ENCODE measurements at regions not wholly inside any gene's neighbourhood (a gene's known extent, or its start where the extent isn't known, plus 50 kb on each side); places are given as distances from the start of the nearest gene placed in this dataset.

DNA sequence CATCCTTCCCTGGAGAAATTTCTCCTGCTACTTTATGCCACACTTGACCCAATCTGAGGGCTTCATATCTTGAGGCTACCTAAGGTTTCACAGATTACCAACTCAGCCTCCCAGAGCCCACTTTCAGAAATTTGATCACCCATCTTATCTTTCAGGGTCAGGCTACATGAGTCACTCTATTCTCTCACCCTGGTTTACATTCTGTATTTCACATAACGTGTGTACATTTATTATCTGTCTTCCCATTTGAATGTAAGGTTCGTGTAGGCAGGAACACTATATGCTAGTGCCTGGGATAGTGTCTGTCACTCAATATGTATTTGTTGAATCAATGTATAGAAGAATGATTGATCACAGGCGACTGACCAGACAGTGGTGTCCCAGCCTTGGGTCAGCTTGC is 124.8 kb downstream of the UBE2U start:
- ChIA-PET CTCF (no interaction called here), POLR2A (no interaction called here)
- Mint-ChIP-seq H3K9me3 (peaks cover 5% of the 10 kb centered on the region; the same call in 1 of the 2 replicates), H3K27ac (no peak overlapping the region), H3K27me3 (ENCODE audit: low read depth) (0 out of 2 replicates have a peak, but pooled peaks cover 4% of the 10 kb centered on the region), H3K36me3 (no peaks in the 10 kb centered on the region), H3K4me1 (peaks cover 21% of the 10 kb centered on the region), H3K4me3 (no peak overlapping the region)
- TF ChIP-seq GRHL2 (CRISPR knock-in tag; IDR thresholded peaks at IDR 0.05; ENCODE audit: insufficient replicate concordance, severe bottlenecking) (no peak), CREB1 (CRISPR knock-in tag; IDR thresholded peaks at IDR 0.05) (no peak), ZNF219 (CRISPR knock-in tag; IDR thresholded peaks at IDR 0.05; ENCODE audit: borderline replicate concordance) (no peak), IRF2 (CRISPR knock-in tag; IDR thresholded peaks at IDR 0.05; ENCODE audit: borderline replicate concordance, low read depth) (no peak)
- TF ChIP-seq, protein P1, sequence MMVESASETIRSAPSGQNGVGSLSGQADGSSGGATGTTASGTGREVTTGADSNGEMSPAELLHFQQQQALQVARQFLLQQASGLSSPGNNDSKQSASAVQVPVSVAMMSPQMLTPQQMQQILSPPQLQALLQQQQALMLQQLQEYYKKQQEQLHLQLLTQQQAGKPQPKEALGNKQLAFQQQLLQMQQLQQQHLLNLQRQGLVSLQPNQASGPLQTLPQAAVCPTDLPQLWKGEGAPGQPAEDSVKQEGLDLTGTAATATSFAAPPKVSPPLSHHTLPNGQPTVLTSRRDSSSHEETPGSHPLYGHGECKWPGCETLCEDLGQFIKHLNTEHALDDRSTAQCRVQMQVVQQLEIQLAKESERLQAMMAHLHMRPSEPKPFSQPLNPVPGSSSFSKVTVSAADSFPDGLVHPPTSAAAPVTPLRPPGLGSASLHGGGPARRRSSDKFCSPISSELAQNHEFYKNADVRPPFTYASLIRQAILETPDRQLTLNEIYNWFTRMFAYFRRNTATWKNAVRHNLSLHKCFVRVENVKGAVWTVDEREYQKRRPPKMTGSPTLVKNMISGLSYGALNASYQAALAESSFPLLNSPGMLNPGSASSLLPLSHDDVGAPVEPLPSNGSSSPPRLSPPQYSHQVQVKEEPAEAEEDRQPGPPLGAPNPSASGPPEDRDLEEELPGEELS (CRISPR knock-in tag; IDR thresholded peaks at IDR 0.05), result no peak
- no peak for DNase-seq (ENCODE audit: low spot score)
- ATAC-seq, result no peak

DNA sequence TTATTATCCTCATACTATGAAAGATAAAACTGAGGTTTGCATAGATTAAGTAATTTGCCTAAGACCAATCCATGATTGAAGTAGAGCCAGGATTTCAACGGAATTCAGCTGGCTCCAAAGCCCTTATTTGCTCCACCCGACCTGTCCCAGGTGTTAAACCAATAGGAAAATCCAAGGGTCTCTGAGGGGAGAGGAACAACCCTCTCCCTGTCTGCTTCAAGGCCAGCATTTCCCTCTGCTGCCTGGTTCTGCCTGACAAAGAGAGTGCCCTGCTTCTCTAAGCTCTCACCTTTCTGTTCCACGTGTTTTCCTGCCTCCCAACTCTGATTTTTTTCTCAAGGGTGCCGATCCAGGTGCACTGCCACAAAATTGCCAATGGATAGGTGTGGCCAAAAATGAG is 127.4 kb downstream of the UBE2U start:
- TF ChIP-seq ZNF423 (CRISPR knock-in tag; IDR thresholded peaks at IDR 0.05) (no peak), ELF4 (CRISPR knock-in tag; IDR thresholded peaks at IDR 0.05; ENCODE audit: low read depth) (no peak), TP53 (CRISPR knock-in tag; IDR thresholded peaks at IDR 0.05) (no peak), ZNF416 (CRISPR knock-in tag; IDR thresholded peaks at IDR 0.05) (no peak), JAZF1 (CRISPR knock-in tag; IDR thresholded peaks at IDR 0.05) (no peak), ETV6 (CRISPR knock-in tag; IDR thresholded peaks at IDR 0.05) (no peak), ZNF263 (CRISPR knock-in tag; IDR thresholded peaks at IDR 0.05; ENCODE audit: low read depth) (no peak), ZNF317 (CRISPR knock-in tag; IDR thresholded peaks at IDR 0.05; ENCODE audit: borderline replicate concordance, low read depth) (no peak)
- TF ChIP-seq, protein P2, sequence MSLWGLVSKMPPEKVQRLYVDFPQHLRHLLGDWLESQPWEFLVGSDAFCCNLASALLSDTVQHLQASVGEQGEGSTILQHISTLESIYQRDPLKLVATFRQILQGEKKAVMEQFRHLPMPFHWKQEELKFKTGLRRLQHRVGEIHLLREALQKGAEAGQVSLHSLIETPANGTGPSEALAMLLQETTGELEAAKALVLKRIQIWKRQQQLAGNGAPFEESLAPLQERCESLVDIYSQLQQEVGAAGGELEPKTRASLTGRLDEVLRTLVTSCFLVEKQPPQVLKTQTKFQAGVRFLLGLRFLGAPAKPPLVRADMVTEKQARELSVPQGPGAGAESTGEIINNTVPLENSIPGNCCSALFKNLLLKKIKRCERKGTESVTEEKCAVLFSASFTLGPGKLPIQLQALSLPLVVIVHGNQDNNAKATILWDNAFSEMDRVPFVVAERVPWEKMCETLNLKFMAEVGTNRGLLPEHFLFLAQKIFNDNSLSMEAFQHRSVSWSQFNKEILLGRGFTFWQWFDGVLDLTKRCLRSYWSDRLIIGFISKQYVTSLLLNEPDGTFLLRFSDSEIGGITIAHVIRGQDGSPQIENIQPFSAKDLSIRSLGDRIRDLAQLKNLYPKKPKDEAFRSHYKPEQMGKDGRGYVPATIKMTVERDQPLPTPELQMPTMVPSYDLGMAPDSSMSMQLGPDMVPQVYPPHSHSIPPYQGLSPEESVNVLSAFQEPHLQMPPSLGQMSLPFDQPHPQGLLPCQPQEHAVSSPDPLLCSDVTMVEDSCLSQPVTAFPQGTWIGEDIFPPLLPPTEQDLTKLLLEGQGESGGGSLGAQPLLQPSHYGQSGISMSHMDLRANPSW (CRISPR knock-in tag; conservative IDR thresholded peaks at IDR 0.05; ENCODE audit: low read depth), result no peak
- TF ChIP-seq, protein P3, sequence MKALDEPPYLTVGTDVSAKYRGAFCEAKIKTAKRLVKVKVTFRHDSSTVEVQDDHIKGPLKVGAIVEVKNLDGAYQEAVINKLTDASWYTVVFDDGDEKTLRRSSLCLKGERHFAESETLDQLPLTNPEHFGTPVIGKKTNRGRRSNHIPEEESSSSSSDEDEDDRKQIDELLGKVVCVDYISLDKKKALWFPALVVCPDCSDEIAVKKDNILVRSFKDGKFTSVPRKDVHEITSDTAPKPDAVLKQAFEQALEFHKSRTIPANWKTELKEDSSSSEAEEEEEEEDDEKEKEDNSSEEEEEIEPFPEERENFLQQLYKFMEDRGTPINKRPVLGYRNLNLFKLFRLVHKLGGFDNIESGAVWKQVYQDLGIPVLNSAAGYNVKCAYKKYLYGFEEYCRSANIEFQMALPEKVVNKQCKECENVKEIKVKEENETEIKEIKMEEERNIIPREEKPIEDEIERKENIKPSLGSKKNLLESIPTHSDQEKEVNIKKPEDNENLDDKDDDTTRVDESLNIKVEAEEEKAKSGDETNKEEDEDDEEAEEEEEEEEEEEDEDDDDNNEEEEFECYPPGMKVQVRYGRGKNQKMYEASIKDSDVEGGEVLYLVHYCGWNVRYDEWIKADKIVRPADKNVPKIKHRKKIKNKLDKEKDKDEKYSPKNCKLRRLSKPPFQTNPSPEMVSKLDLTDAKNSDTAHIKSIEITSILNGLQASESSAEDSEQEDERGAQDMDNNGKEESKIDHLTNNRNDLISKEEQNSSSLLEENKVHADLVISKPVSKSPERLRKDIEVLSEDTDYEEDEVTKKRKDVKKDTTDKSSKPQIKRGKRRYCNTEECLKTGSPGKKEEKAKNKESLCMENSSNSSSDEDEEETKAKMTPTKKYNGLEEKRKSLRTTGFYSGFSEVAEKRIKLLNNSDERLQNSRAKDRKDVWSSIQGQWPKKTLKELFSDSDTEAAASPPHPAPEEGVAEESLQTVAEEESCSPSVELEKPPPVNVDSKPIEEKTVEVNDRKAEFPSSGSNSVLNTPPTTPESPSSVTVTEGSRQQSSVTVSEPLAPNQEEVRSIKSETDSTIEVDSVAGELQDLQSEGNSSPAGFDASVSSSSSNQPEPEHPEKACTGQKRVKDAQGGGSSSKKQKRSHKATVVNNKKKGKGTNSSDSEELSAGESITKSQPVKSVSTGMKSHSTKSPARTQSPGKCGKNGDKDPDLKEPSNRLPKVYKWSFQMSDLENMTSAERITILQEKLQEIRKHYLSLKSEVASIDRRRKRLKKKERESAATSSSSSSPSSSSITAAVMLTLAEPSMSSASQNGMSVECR (CRISPR knock-in tag; IDR thresholded peaks at IDR 0.05; ENCODE audit: borderline replicate concordance), result no peak
- TF ChIP-seq, protein P4, sequence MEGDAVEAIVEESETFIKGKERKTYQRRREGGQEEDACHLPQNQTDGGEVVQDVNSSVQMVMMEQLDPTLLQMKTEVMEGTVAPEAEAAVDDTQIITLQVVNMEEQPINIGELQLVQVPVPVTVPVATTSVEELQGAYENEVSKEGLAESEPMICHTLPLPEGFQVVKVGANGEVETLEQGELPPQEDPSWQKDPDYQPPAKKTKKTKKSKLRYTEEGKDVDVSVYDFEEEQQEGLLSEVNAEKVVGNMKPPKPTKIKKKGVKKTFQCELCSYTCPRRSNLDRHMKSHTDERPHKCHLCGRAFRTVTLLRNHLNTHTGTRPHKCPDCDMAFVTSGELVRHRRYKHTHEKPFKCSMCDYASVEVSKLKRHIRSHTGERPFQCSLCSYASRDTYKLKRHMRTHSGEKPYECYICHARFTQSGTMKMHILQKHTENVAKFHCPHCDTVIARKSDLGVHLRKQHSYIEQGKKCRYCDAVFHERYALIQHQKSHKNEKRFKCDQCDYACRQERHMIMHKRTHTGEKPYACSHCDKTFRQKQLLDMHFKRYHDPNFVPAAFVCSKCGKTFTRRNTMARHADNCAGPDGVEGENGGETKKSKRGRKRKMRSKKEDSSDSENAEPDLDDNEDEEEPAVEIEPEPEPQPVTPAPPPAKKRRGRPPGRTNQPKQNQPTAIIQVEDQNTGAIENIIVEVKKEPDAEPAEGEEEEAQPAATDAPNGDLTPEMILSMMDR (IDR thresholded peaks at IDR 0.05), result no peak
- TF ChIP-seq, protein P5, sequence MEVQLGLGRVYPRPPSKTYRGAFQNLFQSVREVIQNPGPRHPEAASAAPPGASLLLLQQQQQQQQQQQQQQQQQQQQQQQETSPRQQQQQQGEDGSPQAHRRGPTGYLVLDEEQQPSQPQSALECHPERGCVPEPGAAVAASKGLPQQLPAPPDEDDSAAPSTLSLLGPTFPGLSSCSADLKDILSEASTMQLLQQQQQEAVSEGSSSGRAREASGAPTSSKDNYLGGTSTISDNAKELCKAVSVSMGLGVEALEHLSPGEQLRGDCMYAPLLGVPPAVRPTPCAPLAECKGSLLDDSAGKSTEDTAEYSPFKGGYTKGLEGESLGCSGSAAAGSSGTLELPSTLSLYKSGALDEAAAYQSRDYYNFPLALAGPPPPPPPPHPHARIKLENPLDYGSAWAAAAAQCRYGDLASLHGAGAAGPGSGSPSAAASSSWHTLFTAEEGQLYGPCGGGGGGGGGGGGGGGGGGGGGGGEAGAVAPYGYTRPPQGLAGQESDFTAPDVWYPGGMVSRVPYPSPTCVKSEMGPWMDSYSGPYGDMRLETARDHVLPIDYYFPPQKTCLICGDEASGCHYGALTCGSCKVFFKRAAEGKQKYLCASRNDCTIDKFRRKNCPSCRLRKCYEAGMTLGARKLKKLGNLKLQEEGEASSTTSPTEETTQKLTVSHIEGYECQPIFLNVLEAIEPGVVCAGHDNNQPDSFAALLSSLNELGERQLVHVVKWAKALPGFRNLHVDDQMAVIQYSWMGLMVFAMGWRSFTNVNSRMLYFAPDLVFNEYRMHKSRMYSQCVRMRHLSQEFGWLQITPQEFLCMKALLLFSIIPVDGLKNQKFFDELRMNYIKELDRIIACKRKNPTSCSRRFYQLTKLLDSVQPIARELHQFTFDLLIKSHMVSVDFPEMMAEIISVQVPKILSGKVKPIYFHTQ (CRISPR knock-in tag; IDR thresholded peaks at IDR 0.05), result no peak
- TF ChIP-seq, protein P6, sequence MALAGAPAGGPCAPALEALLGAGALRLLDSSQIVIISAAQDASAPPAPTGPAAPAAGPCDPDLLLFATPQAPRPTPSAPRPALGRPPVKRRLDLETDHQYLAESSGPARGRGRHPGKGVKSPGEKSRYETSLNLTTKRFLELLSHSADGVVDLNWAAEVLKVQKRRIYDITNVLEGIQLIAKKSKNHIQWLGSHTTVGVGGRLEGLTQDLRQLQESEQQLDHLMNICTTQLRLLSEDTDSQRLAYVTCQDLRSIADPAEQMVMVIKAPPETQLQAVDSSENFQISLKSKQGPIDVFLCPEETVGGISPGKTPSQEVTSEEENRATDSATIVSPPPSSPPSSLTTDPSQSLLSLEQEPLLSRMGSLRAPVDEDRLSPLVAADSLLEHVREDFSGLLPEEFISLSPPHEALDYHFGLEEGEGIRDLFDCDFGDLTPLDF (CRISPR knock-in tag; IDR thresholded peaks at IDR 0.05), result no peak
- TF ChIP-seq, protein P7, sequence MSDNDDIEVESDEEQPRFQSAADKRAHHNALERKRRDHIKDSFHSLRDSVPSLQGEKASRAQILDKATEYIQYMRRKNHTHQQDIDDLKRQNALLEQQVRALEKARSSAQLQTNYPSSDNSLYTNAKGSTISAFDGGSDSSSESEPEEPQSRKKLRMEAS (CRISPR knock-in tag; IDR thresholded peaks at IDR 0.05), result no peak
- H3K4me3 Mint-ChIP-seq, result no peak overlapping the region
- no peak overlapping the region for H3K27ac Mint-ChIP-seq
- peaks cover 5% of the 10 kb centered on the region; the same call in 1 of the 2 replicates for H3K9me3 Mint-ChIP-seq
- ChIA-PET POLR2A (no interaction called here), CTCF (interaction anchor here (0.8 kb wide), 1 partner anchor 62 kb away, joined by 3 read pairs; no protein-coding TSS in a partner anchor)
- peaks cover 21% of the 10 kb centered on the region for H3K4me1 Mint-ChIP-seq
- H3K27me3 Mint-ChIP-seq (ENCODE audit: low read depth), result no peaks in the 10 kb centered on the region; the same call in 1 of the 2 replicates
- DNase-seq (ENCODE audit: low spot score) (no peak), ATAC-seq (peak; percentile 66)
- no peaks in the 10 kb centered on the region for H3K36me3 Mint-ChIP-seq

All from WTC11 (cell line).